Activated naive CD4-positive, alpha-beta T cell treated with anti-CD3 and anti-CD28 coated beads, Interleukin-2, amount 50 U/mL, for 72 hours (primary cell): ENCODE measurements at regions not wholly inside any gene's neighbourhood (a gene's known extent, or its start where the extent isn't known, plus 50 kb on each side); places are given as distances from the start of the nearest gene placed in this dataset.
A peak's percentile ranks its signal among the peaks of the same experiment; 100 is the strongest.

ENCODE experiments used
- ATAC-seq, 2 donors: fragments of 150-1000 bp; cut with Tn5 transposase; 2 replicates each; pipeline ENCODE4 v1.10.0; 2021; ENCODE audit warnings: mild to moderate bottlenecking in 2 of 2, moderate library complexity in 2 of 2
- DNase-seq, 2 donors: peaks; one replicate each; pipeline ENCODE4 v3.0.0; 2021 to 2022; ENCODE audit warnings: low spot score in 2 of 2
- H3K27ac Mint-ChIP-seq, 2 donors: one replicate each; pipeline ENCODE4 v1.8.0; 2022; ENCODE audit warnings: mild to moderate bottlenecking in 2 of 2, mixed read lengths in 2 of 2
- H3K36me3 Mint-ChIP-seq, 2 donors: one replicate each; pipeline ENCODE4 v1.8.0; 2022; ENCODE audit warnings: mixed read lengths in 2 of 2
- H3K9me3 Mint-ChIP-seq, 2 donors: one replicate each; pipeline ENCODE4 v1.8.0; 2022; ENCODE audit warnings: mixed read lengths in 2 of 2

GRCh38 chr1:230504310-230504709 lies 78.2 kb upstream of the PGBD5 start:
- ATAC-seq (no peak), DNase-seq (no peak)
- Mint-ChIP-seq H3K27ac (no peak overlapping the region), H3K9me3 (no peaks in the 10 kb centered on the region), H3K36me3 (no peaks in the 10 kb centered on the region)

- DNase-seq (no peak), ATAC-seq (no peak)
- H3K27ac Mint-ChIP-seq: no peak overlapping the region
- no peaks in the 10 kb centered on the region for H3K9me3 Mint-ChIP-seq
- no peaks in the 10 kb centered on the region for H3K36me3 Mint-ChIP-seq
Measured at GRCh38 chr1:230503726-230504125, 77.6 kb upstream of the PGBD5 start.

DNA sequence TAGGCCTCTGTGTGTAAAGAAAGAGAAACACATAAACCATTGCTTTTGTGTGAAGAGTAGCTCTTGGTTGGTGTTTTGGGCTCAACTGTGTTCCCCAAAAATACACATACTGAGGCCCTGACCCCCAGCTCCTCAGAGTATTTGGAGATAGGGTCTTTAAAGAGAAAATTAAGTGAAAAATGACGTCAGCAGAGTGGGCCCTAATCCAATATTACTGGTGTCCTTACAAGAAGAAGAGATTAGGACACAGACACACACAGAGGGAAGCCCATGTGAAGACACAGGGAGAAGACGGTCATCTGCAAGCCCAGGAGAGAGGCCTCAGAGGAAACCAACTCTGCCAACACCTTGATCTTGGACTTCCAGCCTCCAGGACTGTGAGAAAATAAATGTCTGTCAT lies 76.9 kb upstream of the PGBD5 start:
- Mint-ChIP-seq H3K27ac (no peak overlapping the region), H3K9me3 (no peaks in the 10 kb centered on the region), H3K36me3 (no peaks in the 10 kb centered on the region)
- DNase-seq: no peak
- ATAC-seq: no peak

DNA sequence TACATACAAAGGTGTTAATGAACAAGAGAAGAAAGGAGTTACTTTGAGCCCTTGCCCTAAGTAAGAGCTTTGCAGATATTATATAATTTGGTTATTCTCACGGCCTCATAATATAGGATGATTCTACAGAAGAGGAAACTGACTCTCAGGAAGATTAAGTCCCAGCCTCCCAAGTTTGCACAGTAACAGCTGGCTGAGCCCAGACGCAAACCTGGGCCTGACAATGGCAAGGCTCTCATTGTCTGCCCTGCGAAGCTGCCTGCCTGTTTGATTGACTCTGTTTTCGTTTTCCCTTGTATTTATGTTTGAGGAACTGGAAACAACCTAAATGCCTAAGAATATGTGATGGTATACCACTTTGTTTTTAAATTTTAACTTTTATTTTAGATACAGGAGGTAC lies 76.2 kb upstream of the PGBD5 start:
- no peak for ATAC-seq
- H3K27ac Mint-ChIP-seq: no peak overlapping the region
- no peak for DNase-seq
- H3K36me3 Mint-ChIP-seq: no peaks in the 10 kb centered on the region
- H3K9me3 Mint-ChIP-seq: no peaks in the 10 kb centered on the region

GRCh38 chr1:230501849-230502248 lies 75.7 kb upstream of the PGBD5 start:
- Mint-ChIP-seq H3K36me3 (no peaks in the 10 kb centered on the region), H3K9me3 (no peaks in the 10 kb centered on the region)

DNA sequence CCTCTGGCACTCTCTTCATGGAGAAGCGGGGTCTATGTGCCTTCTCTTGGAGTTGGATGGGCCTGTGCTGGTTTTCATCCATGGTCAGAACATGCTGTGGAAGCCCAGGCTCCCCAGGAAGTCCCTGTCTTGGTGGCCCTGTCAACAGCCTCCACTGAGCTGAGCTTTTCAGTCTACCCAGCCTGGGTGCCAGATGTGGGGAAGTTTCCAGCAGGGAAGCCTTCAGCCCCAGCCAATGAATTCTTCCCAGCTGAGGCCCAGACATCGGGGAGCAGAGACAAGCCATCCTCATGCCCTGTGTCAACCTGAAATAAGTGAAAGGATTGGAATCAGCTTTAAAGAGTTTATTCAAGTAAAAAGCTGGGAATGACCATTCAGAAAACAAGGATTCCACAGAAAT lies 75.1 kb upstream of the PGBD5 start:
- no peaks in the 10 kb centered on the region for H3K36me3 Mint-ChIP-seq
- H3K27ac Mint-ChIP-seq: no peak overlapping the region
- no peak for DNase-seq
- ATAC-seq: no peak
- no peaks in the 10 kb centered on the region for H3K9me3 Mint-ChIP-seq

More at GRCh38 chr1:230501849-230502248, 75.7 kb upstream of the PGBD5 start:
- no peak overlapping the region for H3K27ac Mint-ChIP-seq
- ATAC-seq (no peak), DNase-seq (no peak)

DNA sequence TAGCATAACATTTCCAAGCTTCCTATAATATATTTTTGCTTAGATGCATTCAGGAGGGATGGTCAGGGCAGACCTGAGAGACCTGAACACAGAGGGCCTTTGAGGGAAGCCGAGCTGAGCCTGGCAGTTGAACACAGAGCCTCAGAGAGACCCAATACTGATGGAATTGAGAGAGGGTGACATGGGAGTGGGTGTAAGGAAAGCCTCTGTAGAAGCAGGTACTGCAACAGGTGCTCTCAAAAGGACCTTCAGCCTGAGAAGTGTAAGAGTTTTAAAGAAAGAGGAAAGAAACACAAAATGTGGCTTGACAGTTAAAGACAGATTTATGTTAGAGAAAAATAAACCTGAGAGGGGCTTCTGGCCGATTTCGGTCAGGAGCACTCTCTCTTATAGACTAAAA lies 73.9 kb upstream of the PGBD5 start:
- no peaks in the 10 kb centered on the region for H3K36me3 Mint-ChIP-seq
- ATAC-seq (no peak), DNase-seq (no peak)
- H3K27ac Mint-ChIP-seq: no peak overlapping the region
- no peaks in the 10 kb centered on the region for H3K9me3 Mint-ChIP-seq

- ATAC-seq (no peak), DNase-seq (no peak)
- H3K36me3 Mint-ChIP-seq: no peaks in the 10 kb centered on the region
- no peaks in the 10 kb centered on the region for H3K9me3 Mint-ChIP-seq
- H3K27ac Mint-ChIP-seq: no peak overlapping the region
Measured at GRCh38 chr1:230499496-230499895, 73.4 kb upstream of the PGBD5 start.

DNA sequence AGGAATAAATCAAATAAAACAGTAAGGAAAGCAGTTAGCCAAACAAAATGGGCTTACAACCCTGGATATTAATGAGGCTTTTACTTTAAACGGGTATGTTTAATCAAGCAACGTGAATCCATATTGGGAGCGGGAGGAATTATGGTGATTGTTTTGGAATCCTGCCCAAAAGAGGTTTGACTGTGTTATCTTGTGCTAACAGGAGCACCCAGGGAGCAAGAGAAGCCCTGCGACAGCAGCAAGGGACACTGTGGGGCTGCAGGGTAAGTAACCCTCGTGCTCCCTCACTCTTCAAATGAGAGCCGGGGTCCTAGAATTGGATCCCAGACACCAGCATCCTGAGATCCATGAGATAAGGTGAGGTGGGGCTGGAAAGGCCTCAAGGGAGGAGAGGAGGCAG lies 72.6 kb upstream of the PGBD5 start:
- H3K27ac Mint-ChIP-seq: no peak overlapping the region

GRCh38 chr1:230496451-230496850 lies 70.3 kb upstream of the PGBD5 start:
- ATAC-seq: no peak
- H3K27ac Mint-ChIP-seq: no peak overlapping the region
- H3K36me3 Mint-ChIP-seq: no peaks in the 10 kb centered on the region
- no peak for DNase-seq
- H3K9me3 Mint-ChIP-seq: no peaks in the 10 kb centered on the region

More for the DNA sequence above, 72.6 kb upstream of the PGBD5 start:
- ATAC-seq (no peak), DNase-seq (no peak)
- H3K36me3 Mint-ChIP-seq: no peaks in the 10 kb centered on the region
- H3K9me3 Mint-ChIP-seq: no peaks in the 10 kb centered on the region

- DNase-seq (no peak), ATAC-seq (no peak)
- Mint-ChIP-seq H3K36me3 (no peaks in the 10 kb centered on the region), H3K9me3 (no peaks in the 10 kb centered on the region), H3K27ac (peak overlapping the region in 1 of 2 donors; percentile 30)
Measured at GRCh38 chr1:230495891-230496385, 69.8 kb upstream of the PGBD5 start.

DNA sequence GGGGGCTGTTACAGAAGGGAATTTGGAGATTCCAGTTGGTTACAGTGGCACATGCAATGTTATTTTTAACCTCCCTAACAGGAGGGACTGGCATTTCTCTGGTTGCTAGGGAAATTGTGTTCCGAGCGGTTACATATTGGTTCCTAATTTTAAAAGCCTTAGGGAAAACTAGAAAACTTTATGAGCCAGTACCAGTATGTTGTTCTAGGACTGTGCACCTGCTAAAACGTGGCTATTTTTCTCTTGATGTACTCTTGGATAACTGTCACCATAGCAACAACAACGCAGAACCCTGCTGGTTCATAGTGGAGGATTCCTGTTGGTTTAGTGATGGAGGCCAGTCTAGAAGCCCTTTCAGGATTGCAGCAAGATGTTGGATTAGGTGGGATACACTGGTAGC lies 68.9 kb upstream of the PGBD5 start:
- Mint-ChIP-seq H3K36me3 (no peaks in the 10 kb centered on the region), H3K9me3 (no peaks in the 10 kb centered on the region), H3K27ac (no peak overlapping the region)
- no peak for DNase-seq
- no peak for ATAC-seq

DNA sequence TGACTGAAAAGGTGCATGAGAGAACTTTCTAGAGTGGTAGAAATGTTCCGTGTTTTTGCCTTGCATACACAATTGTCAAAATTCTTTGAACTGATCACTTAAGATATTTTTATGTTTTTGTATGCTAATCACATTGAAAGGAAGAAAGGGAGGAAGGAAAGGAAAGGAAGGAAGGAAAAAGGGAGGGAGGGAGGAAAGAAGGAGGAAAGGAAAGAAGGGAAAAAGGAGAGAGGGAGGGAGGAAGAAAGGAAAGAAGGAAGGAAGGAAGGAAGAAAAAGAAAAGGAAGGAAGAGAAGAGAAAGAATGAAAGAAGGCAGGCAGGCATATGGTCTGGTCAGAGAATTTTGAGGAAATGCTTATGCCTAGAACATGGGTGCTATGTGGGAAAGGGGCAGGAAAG lies 68.4 kb upstream of the PGBD5 start:
- Mint-ChIP-seq H3K36me3 (no peaks in the 10 kb centered on the region), H3K9me3 (no peaks in the 10 kb centered on the region), H3K27ac (no peak overlapping the region)
- DNase-seq (no peak), ATAC-seq (no peak)

DNA sequence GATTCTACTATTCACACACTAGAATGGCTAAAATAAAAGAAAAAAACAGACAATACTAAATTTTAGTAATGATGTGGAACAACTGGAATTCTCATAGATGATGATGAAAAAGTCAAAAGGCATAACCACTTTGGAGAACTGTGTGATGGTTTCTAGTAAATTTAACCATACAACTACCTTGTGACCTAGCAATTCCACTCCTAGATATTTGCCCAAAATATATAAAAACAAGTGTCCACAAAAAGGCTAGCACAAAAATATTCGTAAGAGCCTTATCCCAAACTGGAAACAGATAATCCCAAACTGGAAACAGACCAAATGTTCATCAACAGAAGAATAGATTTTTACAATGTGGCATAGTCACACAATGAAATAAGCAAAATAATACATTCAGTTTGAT lies 67.9 kb upstream of the PGBD5 start:
- Mint-ChIP-seq H3K36me3 (no peaks in the 10 kb centered on the region), H3K9me3 (no peaks in the 10 kb centered on the region), H3K27ac (no peak overlapping the region)
- DNase-seq: no peak
- no peak for ATAC-seq

- Mint-ChIP-seq H3K27ac (no peak overlapping the region), H3K36me3 (no peaks in the 10 kb centered on the region), H3K9me3 (no peaks in the 10 kb centered on the region)
- no peak for DNase-seq
- ATAC-seq: no peak
Measured at GRCh38 chr1:230493264-230493663, 67.1 kb upstream of the PGBD5 start.

- DNase-seq (no peak), ATAC-seq (no peak)
- Mint-ChIP-seq H3K9me3 (no peaks in the 10 kb centered on the region), H3K36me3 (no peaks in the 10 kb centered on the region), H3K27ac (no peak overlapping the region)
Measured at GRCh38 chr1:230490436-230490835, 64.3 kb upstream of the PGBD5 start.

DNA sequence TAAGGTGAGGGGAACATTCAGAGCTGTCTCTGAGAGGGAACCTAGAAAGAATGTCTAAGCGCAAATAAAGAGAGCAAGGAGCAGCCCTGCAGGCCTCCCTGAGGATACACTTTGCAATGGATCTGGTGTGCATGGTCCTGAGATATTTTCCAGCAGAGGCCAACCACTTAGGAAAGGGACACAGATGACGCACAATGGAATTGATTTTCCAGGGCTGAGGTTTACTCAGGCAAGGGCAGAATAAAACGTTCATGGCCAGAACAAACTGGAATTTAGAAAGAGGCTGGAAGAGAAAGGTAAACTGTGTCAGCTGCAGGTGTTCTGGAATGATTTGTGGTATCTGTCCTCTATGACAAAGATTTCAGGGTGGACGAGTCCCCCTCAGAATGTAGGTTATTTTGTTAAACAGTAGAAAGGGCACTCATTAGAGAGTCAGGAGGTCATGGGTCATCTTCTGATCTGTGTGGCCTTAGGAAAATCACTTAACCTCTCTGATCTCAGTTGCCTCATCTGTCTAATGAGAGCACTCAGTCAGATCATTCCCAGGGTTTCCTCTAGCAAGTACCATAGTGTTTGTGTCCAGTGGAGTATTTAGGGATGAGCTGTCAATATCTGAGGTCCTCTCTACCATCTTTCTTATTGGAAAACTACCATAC lies 61.8 kb upstream of the PGBD5 start:
- Mint-ChIP-seq H3K9me3 (no peaks in the 10 kb centered on the region), H3K27ac (no peak overlapping the region), H3K36me3 (no peaks in the 10 kb centered on the region)
- ATAC-seq (no peak), DNase-seq (no peak)

GRCh38 chr1:230476622-230477003 lies 50.5 kb upstream of the PGBD5 start:
- H3K36me3 Mint-ChIP-seq: peaks cover 0 to 13% of the 10 kb centered on the region in 2 donors
- ATAC-seq (no peak), DNase-seq (no peak)
- H3K27ac Mint-ChIP-seq: no peak overlapping the region
- H3K9me3 Mint-ChIP-seq: peaks cover 0 to 3% of the 10 kb centered on the region in 2 donors
